ENCODE measurements at regions not wholly inside any gene's neighbourhood (a gene's known extent, or its start where the extent isn't known, plus 50 kb on each side); places are given as distances from the start of the nearest gene placed in this dataset.

DNA sequence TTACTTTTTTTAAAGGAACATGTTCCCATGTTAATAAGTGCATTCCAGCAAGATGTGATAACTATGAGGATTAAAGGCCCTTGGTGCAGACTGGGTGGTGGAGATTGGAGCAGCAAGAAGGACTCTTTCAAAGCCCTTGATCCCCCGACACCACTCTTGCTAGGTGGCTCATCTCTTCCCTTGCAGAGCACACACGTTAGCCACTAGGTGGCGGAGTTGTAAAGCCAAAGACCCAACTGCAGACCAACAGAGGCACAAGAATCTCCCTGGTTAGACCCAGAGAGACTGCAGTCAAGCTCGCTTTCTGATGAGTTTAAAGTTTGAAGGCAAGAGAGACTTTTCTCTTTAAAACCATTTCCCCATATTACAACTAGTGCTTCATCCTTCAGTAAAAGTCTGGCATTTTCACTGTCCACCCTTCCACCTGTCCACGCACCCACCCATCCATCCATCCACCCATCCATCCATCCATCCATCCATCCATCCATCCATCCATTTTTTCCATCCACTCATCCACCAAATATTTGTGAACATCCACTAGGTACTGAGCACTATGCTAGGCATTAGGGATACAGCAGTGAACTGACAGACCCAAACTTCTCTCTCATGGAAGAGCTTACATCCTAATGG lies 226.9 kb downstream of the MSX2 start:
- Histone ChIP-seq H3K36me3 (ENCODE audit: control insufficient read depth, insufficient read depth, low read length) (no peaks in the 10 kb centered on the region), H3K4me1 (no peaks in the 10 kb centered on the region), H3K9me3 (no peaks in the 10 kb centered on the region), H3K27me3 (replicated peaks; ENCODE audit: control insufficient read depth, insufficient read depth, low read length) (no peaks in the 10 kb centered on the region), H3K4me3 (ENCODE audit: low read depth, low read length) (no peak overlapping the region)
- Mint-ChIP-seq H3K27me3 (ENCODE audit: insufficient read depth, unreplicated experiment) (peaks cover 5% of the 10 kb centered on the region), H3K36me3 (ENCODE audit: insufficient read depth, unreplicated experiment) (no peaks in the 10 kb centered on the region), H3K4me3 (ENCODE audit: unreplicated experiment) (no peak overlapping the region), H3K27ac (ENCODE audit: unreplicated experiment) (no peak overlapping the region), H3K9me3 (ENCODE audit: unreplicated experiment) (no peaks in the 10 kb centered on the region), H3K4me1 (ENCODE audit: low read depth, unreplicated experiment) (no peaks in the 10 kb centered on the region)
- ChIA-PET CTCF (interaction anchor here (0.5 to 1.6 kb wide), 5 partner anchors 21 to 1378 kb away, joined by 3 to 6 read pairs (median 4); no protein-coding TSS in a partner anchor), POLR2A (no interaction called here)
- peak; percentile 73 to 74 for DNase-seq
- no TSS peak for BruUV-seq (replicated peaks)
- peak; percentile 79 to 92 for TF ChIP-seq CTCF (IDR thresholded peaks at IDR 0.05; ENCODE audit: insufficient read depth in 1 of 2, low read depth in 1 of 2, low read length in 1 of 2, severe bottlenecking in 1 of 2, unreplicated experiment in 1 of 2)
- intact Hi-C loops (cut with micrococcal nuclease; ENCODE audit: unreplicated experiment), result loop anchor here (1.0 kb wide), 1 partner anchor 509 kb away; no protein-coding TSS in a partner anchor

- H3K36me3 Mint-ChIP-seq (ENCODE audit: insufficient read depth, unreplicated experiment), result no peaks in the 10 kb centered on the region
- Histone ChIP-seq H3K9me3 (no peaks in the 10 kb centered on the region), H3K4me3 (ENCODE audit: low read depth, low read length) (no peak overlapping the region), H3K4me1 (no peaks in the 10 kb centered on the region), H3K36me3 (ENCODE audit: control insufficient read depth, insufficient read depth, low read length) (no peaks in the 10 kb centered on the region), H3K27me3 (replicated peaks; ENCODE audit: control insufficient read depth, insufficient read depth, low read length) (no peaks in the 10 kb centered on the region; the same call in 1 of the 2 replicates)
- peaks cover 12% of the 10 kb centered on the region for H3K27me3 Mint-ChIP-seq (ENCODE audit: insufficient read depth, unreplicated experiment)
- H3K9me3 Mint-ChIP-seq (ENCODE audit: unreplicated experiment), result no peaks in the 10 kb centered on the region
- no peak overlapping the region for H3K4me3 Mint-ChIP-seq (ENCODE audit: unreplicated experiment)
- H3K4me1 Mint-ChIP-seq (ENCODE audit: low read depth, unreplicated experiment), result no peaks in the 10 kb centered on the region
- H3K27ac Mint-ChIP-seq (ENCODE audit: unreplicated experiment), result no peak overlapping the region
- CTCF ChIA-PET, result no interaction called here
- POLR2A ChIA-PET, result no interaction called here
- no peak for TF ChIP-seq CTCF (IDR thresholded peaks at IDR 0.05; ENCODE audit: insufficient read depth in 1 of 2, low read depth in 1 of 2, low read length in 1 of 2, severe bottlenecking in 1 of 2, unreplicated experiment in 1 of 2)
- BruUV-seq (replicated peaks), result no TSS peak
- DNase-seq, result no peak
- intact Hi-C loops (cut with micrococcal nuclease; ENCODE audit: unreplicated experiment), result no loop called here
These were observed 223.2 kb downstream of the MSX2 start for GRCh38 chr5:174947548-174947947.

GRCh38 chr5:174945853-174946252 lies 221.5 kb downstream of the MSX2 start:
- POLR2A ChIA-PET, result no interaction called here
- H3K36me3 ChIP-seq (ENCODE audit: control insufficient read depth, insufficient read depth, low read length), result no peaks in the 10 kb centered on the region
- no peak overlapping the region for H3K27ac Mint-ChIP-seq (ENCODE audit: unreplicated experiment)

More at GRCh38 chr5:174945853-174946252, 221.5 kb downstream of the MSX2 start:
- Mint-ChIP-seq H3K4me1 (ENCODE audit: low read depth, unreplicated experiment) (no peaks in the 10 kb centered on the region), H3K27me3 (ENCODE audit: insufficient read depth, unreplicated experiment) (peaks cover 12% of the 10 kb centered on the region), H3K9me3 (ENCODE audit: unreplicated experiment) (no peaks in the 10 kb centered on the region), H3K4me3 (ENCODE audit: unreplicated experiment) (no peak overlapping the region), H3K36me3 (ENCODE audit: insufficient read depth, unreplicated experiment) (no peaks in the 10 kb centered on the region)
- Histone ChIP-seq H3K4me1 (no peaks in the 10 kb centered on the region), H3K27me3 (replicated peaks; ENCODE audit: control insufficient read depth, insufficient read depth, low read length) (no peaks in the 10 kb centered on the region; the same call in 1 of the 2 replicates), H3K4me3 (ENCODE audit: low read depth, low read length) (no peak overlapping the region), H3K9me3 (no peaks in the 10 kb centered on the region)
- intact Hi-C loops (cut with micrococcal nuclease; ENCODE audit: unreplicated experiment), result no loop called here
- CTCF ChIA-PET, result no interaction called here
- BruUV-seq (replicated peaks), result no TSS peak
- TF ChIP-seq CTCF (IDR thresholded peaks at IDR 0.05; ENCODE audit: insufficient read depth in 1 of 2, low read depth in 1 of 2, low read length in 1 of 2, severe bottlenecking in 1 of 2, unreplicated experiment in 1 of 2), result no peak
- no peak for DNase-seq
